Right cardiac atrium (tissue), 5 donors: ENCODE measurements at regions not wholly inside any gene's neighbourhood (a gene's known extent, or its start where the extent isn't known, plus 50 kb on each side); places are given as distances from the start of the nearest gene placed in this dataset.

Experiments used
- ATAC-seq, 2 donors: fragments of 200-7000 bp; cut with Tn5 transposase; one replicate each; pipeline versions ENCODE4 v1.8.0 to v1.9.1; 2020; ENCODE audit warnings: moderate library complexity in 2 of 2, mild to moderate bottlenecking in 1 of 2
- DNase-seq, 3 donors: peaks; one replicate each; pipeline ENCODE4 v3.0.0-alpha.2; 2020
- H3K27ac ChIP-seq: one replicate; pipeline ENCODE4 v1.5.1; 2013; ENCODE audit warnings: mild to moderate bottlenecking, low read length, control low read depth, moderate library complexity
- H3K27me3 ChIP-seq: one replicate; pipeline ENCODE4 v1.6.1; 2013; ENCODE audit not compliant: control insufficient read depth, insufficient read depth
- H3K4me1 ChIP-seq: one replicate; pipeline ENCODE4 v1.6.1; 2013; ENCODE audit warnings: low read length; ENCODE audit not compliant: control insufficient read depth, insufficient read depth
- H3K4me3 ChIP-seq: one replicate; pipeline ENCODE4 v1.5.1; 2013; ENCODE audit warnings: low read length, control low read depth
- H3K9me3 ChIP-seq: one replicate; pipeline ENCODE4 v1.6.1; 2013; ENCODE audit warnings: low read length; ENCODE audit not compliant: control insufficient read depth
- WGBS: extraction: QIAGEN DNeasy Blood & Tissue Kit; methylation state at CpG from one replicate; pipeline ENCODE4 v1.1.7; 2013; 5-methylcytosine and 5-hydroxymethylcytosine counted together
- intact Hi-C, 4 donors: fragments of 100-400 bp; cut with DNase I; formaldehyde crosslinking; loops; one replicate each; pipeline versions ENCODE4 v1.11.0 to v1.14.0; 2022 to 2023
- donor health status: healthy with polysubstance abuse.
- donor health status: DM: no; HTN: yes; CAD: no.
- donor health status: DM: no; HTN: no; CAD: no.
- donor health status: DM: no; HTN: yes; CAD: no; lungs with severe emphysema.
- donor health status: DM: yes; HTN: yes; CAD: no.

DNA sequence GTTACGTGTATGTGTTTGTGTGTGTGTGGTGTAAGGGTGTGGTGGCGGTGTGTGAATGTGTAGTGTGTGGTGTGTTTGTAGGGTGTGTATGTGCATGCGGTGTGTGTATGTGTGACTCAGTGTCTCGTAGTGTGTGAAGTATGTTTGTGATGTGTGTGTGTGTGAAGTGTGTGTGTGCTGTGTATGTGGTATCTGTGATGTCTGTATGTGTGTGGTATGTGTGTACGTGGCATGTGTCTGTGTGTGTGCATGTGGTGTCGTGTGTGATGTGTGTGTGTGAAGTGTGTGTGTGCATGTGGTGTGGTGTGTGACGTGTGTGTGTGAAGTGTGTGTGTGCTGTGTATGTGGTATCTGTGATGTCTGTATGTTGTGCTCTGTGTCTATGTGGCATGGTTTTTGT lies 339.4 kb downstream of the MTRR start:
- no peak for DNase-seq
- no peak for ATAC-seq
- no peak overlapping the region for H3K4me3 ChIP-seq
- H3K4me1 ChIP-seq = no peaks in the 10 kb centered on the region
- H3K27me3 ChIP-seq = no peaks in the 10 kb centered on the region
- intact Hi-C loops = no loop called here
- H3K27ac ChIP-seq = no peak overlapping the region
- H3K9me3 ChIP-seq = peaks cover 2% of the 10 kb centered on the region
- WGBS = 93% methylated on average over 7 of the region's 7 CpGs

DNA sequence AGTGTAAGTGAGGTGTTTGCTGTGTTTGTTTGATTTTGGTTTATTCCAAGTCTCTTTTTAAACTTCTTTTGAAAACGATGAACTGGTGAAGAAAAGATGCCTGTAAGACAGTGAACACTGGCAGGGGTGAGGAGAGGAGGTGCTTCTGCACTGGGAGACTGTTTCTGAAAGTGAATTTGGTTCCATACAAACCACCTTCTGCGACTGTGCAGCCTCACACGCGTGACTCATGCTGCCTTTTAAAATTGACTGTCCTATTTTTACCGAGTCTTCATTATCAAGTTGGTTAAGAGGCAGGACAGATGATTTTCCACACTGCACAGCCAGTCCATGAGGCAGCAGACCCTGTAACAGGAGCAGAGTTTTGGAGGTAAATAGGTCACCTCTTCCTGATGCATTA lies 340.6 kb downstream of the MTRR start:
- no peak for ATAC-seq
- no peaks in the 10 kb centered on the region for H3K4me1 ChIP-seq
- intact Hi-C loops = no loop called here
- no peak for DNase-seq
- H3K27me3 ChIP-seq = no peaks in the 10 kb centered on the region
- H3K27ac ChIP-seq = no peak overlapping the region
- H3K4me3 ChIP-seq = no peak overlapping the region
- 50% methylated on average over 5 of the region's 5 CpGs for WGBS
- H3K9me3 ChIP-seq = peaks cover 2% of the 10 kb centered on the region

DNA sequence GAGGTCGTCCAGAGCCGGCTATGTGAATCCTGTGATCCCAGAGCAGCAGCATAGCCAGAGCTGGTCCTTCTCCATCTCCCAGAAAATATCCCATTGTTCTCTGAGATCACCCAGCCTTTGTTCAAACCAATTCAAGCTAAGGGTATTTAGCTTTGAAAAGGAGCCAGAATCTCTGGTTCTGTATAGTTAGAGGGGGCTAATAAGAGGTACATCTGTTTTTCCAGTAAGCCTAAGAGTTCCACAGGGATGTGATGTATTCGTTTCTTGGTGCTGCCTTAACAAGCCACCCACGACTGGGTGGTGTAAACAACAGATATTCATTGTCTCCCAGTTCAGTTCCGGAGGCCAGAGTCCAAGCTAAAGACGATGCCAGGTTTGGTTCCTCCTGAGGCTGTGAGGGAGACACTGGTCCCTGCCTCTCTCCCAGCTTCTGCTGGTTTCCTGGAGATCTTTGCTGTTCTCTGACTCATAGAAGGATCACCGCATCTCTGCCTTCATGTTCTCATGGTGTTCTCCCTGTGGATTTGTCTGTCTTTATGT lies 344.8 kb downstream of the MTRR start:
- ATAC-seq = no peak

GRCh38 chr5:8216921-8217320 lies 348.0 kb downstream of the MTRR start:
- H3K27ac ChIP-seq = no peak overlapping the region
- intact Hi-C loops = no loop called here
- H3K27me3 ChIP-seq = no peaks in the 10 kb centered on the region
- H3K9me3 ChIP-seq = peaks cover 3% of the 10 kb centered on the region
- 90% methylated on average over 20 of the region's 20 CpGs for WGBS
- no peak for ATAC-seq
- no peaks in the 10 kb centered on the region for H3K4me1 ChIP-seq
- no peak overlapping the region for H3K4me3 ChIP-seq
- peak in 1 of 3 donors; percentile 48 for DNase-seq

More for the DNA sequence above, 344.8 kb downstream of the MTRR start:
- Histone ChIP-seq H3K27me3 (no peaks in the 10 kb centered on the region), H3K4me1 (no peaks in the 10 kb centered on the region), H3K4me3 (no peak overlapping the region), H3K27ac (no peak overlapping the region), H3K9me3 (peaks cover 3% of the 10 kb centered on the region)
- no peak for DNase-seq
- WGBS = 21% methylated on average over 7 of the region's 7 CpGs
- intact Hi-C loops = no loop called here

DNA sequence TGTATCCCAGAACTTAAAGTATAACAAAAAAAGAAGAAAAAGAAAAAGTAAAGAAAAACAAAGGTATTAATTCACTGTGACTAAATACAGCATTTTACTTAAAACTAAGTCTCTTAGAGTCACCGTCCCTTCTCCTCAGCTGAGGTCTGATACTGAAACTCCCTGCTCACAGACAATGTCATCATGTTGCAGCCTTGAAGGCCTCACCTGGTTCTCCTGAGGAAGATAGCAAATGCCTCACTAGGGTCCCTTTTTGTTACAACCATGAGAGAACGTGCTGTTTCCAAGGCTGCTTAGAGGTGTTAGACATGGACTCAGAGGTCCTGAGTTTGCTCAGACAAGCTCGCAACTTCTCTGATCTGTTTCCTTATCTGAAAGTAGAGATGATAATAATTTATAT lies 357.2 kb downstream of the MTRR start:
- WGBS = 89% methylated on average over 3 of the region's 3 CpGs
- intact Hi-C loops = no loop called here
- no peak overlapping the region for H3K27ac ChIP-seq

DNA sequence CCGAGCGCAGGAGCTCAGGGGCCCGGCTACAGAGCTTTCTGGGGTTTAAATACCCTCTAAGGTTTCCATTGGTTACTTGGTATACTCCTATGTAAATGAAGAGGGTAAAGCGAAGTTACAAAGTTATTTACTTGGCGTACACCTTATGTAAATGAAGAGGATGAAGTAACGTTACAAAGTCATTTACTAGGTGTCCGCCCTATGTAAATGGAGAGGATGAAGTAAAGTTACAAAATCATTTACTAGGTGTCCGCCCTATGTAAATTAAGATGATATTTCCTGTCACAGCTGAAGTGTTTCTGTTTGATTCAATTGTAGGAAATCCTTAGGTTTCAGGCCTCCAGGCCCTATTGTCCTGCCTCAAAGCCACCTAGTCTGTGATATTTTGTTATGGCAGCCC lies 358.2 kb downstream of the MTRR start:
- no peak overlapping the region for H3K27ac ChIP-seq
- no peaks in the 10 kb centered on the region for H3K27me3 ChIP-seq
- intact Hi-C loops = no loop called here
- ATAC-seq (no peak), DNase-seq (no peak)
- no peak overlapping the region for H3K4me3 ChIP-seq
- H3K4me1 ChIP-seq = no peaks in the 10 kb centered on the region
- no peaks in the 10 kb centered on the region for H3K9me3 ChIP-seq
- 75% methylated on average over 8 of the region's 8 CpGs for WGBS

More for the DNA sequence above, 357.2 kb downstream of the MTRR start:
- DNase-seq = no peak
- Histone ChIP-seq H3K4me1 (no peaks in the 10 kb centered on the region), H3K4me3 (no peak overlapping the region), H3K9me3 (no peaks in the 10 kb centered on the region), H3K27me3 (no peaks in the 10 kb centered on the region)
- ATAC-seq = no peak

- ATAC-seq (no peak), DNase-seq (no peak)
- WGBS = 84% methylated on average over 4 of the region's 4 CpGs
- Histone ChIP-seq H3K27ac (no peak overlapping the region), H3K27me3 (no peaks in the 10 kb centered on the region), H3K4me3 (no peak overlapping the region), H3K9me3 (no peaks in the 10 kb centered on the region), H3K4me1 (no peaks in the 10 kb centered on the region)
- intact Hi-C loops = no loop called here
These were observed 360.6 kb downstream of the MTRR start for GRCh38 chr5:8229551-8229950.

DNA sequence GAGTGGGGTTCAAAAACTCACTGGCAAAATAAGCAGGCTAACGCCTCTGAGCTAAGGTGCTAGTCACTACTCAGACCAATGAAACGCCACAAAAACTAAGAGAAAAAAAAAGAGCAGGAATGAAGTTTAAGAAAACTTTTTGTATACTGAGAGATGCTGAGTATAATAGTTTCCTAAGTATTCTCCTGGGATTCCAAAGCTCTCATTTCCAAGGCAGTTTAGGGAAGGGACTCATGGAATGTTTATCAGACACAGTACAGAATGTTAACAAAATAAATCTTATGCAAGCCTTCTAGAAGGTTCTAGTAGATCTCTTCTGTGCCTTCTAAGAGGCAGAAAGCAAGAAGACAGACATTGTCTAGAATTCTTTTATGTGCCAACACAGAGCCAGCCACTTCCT lies 361.9 kb downstream of the MTRR start:
- ATAC-seq = no peak
- Histone ChIP-seq H3K27me3 (no peaks in the 10 kb centered on the region), H3K27ac (no peak overlapping the region), H3K4me3 (no peak overlapping the region), H3K4me1 (no peaks in the 10 kb centered on the region), H3K9me3 (no peaks in the 10 kb centered on the region)
- WGBS = 55% methylated on average over 2 of the region's 2 CpGs
- intact Hi-C loops = no loop called here
- DNase-seq = no peak

DNA sequence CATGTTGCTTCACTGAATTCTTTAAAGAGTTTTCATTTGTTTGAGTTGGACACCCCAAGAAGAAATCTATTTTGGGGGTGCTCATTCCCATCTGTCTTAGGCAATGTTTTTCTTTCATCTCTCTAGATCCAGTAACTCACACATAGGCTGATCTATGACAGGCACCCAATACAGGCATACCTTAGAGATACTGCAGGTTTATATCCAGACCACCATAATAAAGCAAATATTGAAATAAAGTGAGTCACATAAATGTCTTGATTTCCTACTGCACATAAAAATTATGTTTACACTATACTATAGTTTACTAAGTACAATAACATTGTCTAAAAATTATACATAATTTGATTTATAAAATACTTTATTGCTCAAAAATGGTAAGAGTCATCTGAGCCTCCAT lies 364.5 kb downstream of the MTRR start:
- no peaks in the 10 kb centered on the region for H3K4me1 ChIP-seq
- H3K4me3 ChIP-seq = no peak overlapping the region
- intact Hi-C loops = no loop called here
- H3K27ac ChIP-seq = no peak overlapping the region
- no peaks in the 10 kb centered on the region for H3K9me3 ChIP-seq
- no peak for ATAC-seq
- H3K27me3 ChIP-seq = no peaks in the 10 kb centered on the region
- DNase-seq = no peak

GRCh38 chr5:8234179-8234770 lies 365.3 kb downstream of the MTRR start:
- 54% methylated on average over 3 of the region's 3 CpGs for WGBS
- Histone ChIP-seq H3K4me3 (no peak overlapping the region), H3K27ac (no peak overlapping the region), H3K9me3 (no peaks in the 10 kb centered on the region), H3K4me1 (no peaks in the 10 kb centered on the region), H3K27me3 (no peaks in the 10 kb centered on the region)
- DNase-seq = no peak
- no peak for ATAC-seq
- intact Hi-C loops = no loop called here

DNA sequence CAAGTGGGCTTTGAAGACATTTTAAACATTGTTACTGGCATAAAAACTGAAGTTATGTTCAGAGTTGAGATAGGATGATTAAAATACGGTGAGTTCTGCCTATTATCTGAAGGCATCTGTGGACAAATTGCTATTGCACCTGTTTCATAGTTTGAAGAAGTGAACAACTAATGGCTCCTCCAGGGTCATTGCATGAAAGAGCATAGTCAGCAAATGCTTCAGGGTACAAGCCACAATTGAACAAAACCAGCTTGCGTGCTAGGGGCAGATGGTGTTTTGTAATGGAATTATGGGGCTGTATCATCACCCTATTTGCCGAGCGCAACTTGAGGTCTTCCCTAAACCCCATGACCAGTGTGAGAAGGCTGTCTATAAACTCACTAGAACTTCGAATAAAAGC lies 369.1 kb downstream of the MTRR start:
- DNase-seq (no peak), ATAC-seq (no peak)
- intact Hi-C loops = no loop called here
- H3K27ac ChIP-seq = no peak overlapping the region
- 85% methylated on average over 5 of the region's 5 CpGs for WGBS
- no peaks in the 10 kb centered on the region for H3K4me1 ChIP-seq
- H3K9me3 ChIP-seq = peaks cover 2% of the 10 kb centered on the region
- no peaks in the 10 kb centered on the region for H3K27me3 ChIP-seq
- H3K4me3 ChIP-seq = no peak overlapping the region

DNA sequence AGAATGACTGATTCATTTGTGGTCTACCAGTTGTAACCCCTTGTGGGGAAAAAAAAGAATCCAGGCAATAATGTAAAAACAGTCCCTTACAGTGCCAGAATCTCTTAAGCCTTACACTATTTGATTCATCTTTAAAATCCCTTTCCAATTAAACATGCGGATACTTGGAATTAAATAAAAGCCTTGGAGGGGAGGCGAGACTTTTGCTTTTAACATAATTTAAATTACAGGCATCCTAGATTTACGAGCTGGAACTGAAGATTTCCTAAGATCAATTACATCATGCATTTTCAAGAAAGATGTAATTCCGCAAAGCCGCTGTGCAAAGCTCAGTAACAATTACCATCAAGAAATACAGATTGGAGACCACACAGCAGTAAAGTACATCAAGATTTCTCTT lies 370.2 kb downstream of the MTRR start:
- WGBS = 75% methylated on average over 5 of the region's 5 CpGs
- Histone ChIP-seq H3K27me3 (no peaks in the 10 kb centered on the region), H3K27ac (no peak overlapping the region), H3K4me3 (no peak overlapping the region), H3K9me3 (peaks cover 7% of the 10 kb centered on the region), H3K4me1 (no peaks in the 10 kb centered on the region)
- DNase-seq (no peak), ATAC-seq (no peak)
- intact Hi-C loops = no loop called here
